ENCODE measurements at regions not wholly inside any gene's neighbourhood (a gene's known extent, or its start where the extent isn't known, plus 50 kb on each side); places are given as distances from the start of the nearest gene placed in this dataset.

- no peaks in the 10 kb centered on the region for H3K27me3 Mint-ChIP-seq (ENCODE audit: low read depth)
- H3K9me3 Mint-ChIP-seq, result peaks cover 11% of the 10 kb centered on the region
- H3K36me3 Mint-ChIP-seq, result peaks cover 8% of the 10 kb centered on the region
- ATAC-seq, result no peak
- H3K4me1 Mint-ChIP-seq, result peaks cover 17% of the 10 kb centered on the region
- H3K4me3 Mint-ChIP-seq, result no peak overlapping the region
- ChIA-PET POLR2A (no interaction called here), CTCF (no interaction called here)
- TF ChIP-seq OVOL2 (CRISPR knock-in tag; IDR thresholded peaks at IDR 0.05; ENCODE audit: borderline replicate concordance) (no peak), NFATC4 (CRISPR knock-in tag; IDR thresholded peaks at IDR 0.05) (no peak), ZNF138 (CRISPR knock-in tag; conservative IDR thresholded peaks at IDR 0.05) (no peak), IRF1 (CRISPR knock-in tag; IDR thresholded peaks at IDR 0.05) (no peak), PRDM15 (CRISPR knock-in tag; IDR thresholded peaks at IDR 0.05) (no peak), ZNF232 (CRISPR knock-in tag; IDR thresholded peaks at IDR 0.05) (no peak), SMAD3 (CRISPR knock-in tag; IDR thresholded peaks at IDR 0.05; ENCODE audit: borderline replicate concordance) (no peak), ATF2 (CRISPR knock-in tag; IDR thresholded peaks at IDR 0.05; ENCODE audit: borderline replicate concordance, low read depth) (no peak), ZNF416 (CRISPR knock-in tag; IDR thresholded peaks at IDR 0.05) (no peak), MLX (CRISPR knock-in tag; IDR thresholded peaks at IDR 0.05) (no peak), ZNF671 (CRISPR knock-in tag; IDR thresholded peaks at IDR 0.05) (no peak), E2F5 (CRISPR knock-in tag; IDR thresholded peaks at IDR 0.05) (no peak), PREB (CRISPR knock-in tag; IDR thresholded peaks at IDR 0.05; ENCODE audit: borderline replicate concordance) (no peak), ZNF121 (CRISPR knock-in tag; IDR thresholded peaks at IDR 0.05) (no peak), SMAD4 (CRISPR knock-in tag; IDR thresholded peaks at IDR 0.05) (no peak), GRHL2 (CRISPR knock-in tag; IDR thresholded peaks at IDR 0.05; ENCODE audit: insufficient replicate concordance, severe bottlenecking) (no peak), E2F4 (CRISPR knock-in tag; IDR thresholded peaks at IDR 0.05; ENCODE audit: borderline replicate concordance, low read depth) (no peak), ARID4B (CRISPR knock-in tag; IDR thresholded peaks at IDR 0.05; ENCODE audit: borderline replicate concordance) (no peak), SOX15 (CRISPR knock-in tag; IDR thresholded peaks at IDR 0.05) (no peak)
- H3K27ac Mint-ChIP-seq, result no peak overlapping the region
- no peak for DNase-seq (ENCODE audit: low spot score)
Measured at GRCh38 chr13:90233933-90234672, 1113.4 kb upstream of the MIR17HG start.
